GM12878 (cell line): ENCODE measurements at regions not wholly inside any gene's neighbourhood (a gene's known extent, or its start where the extent isn't known, plus 50 kb on each side); places are given as distances from the start of the nearest gene placed in this dataset.

Experiments
- ATAC-seq: fragments of 200-7000 bp; cut with Tn5 transposase; 3 replicates; pipeline ENCODE4 v1.9.1; 2020; ENCODE audit warnings: mild to moderate bottlenecking, moderate library complexity
- BruUV-seq: library from RNA; stranded (reverse); fragments of 400-500 nt; replicated peaks from 2 replicates; lab custom pipeline; 2021; lab: Mats Ljungman, UMichigan
- CTCF ChIA-PET: fragments of 300-600 bp; sonication (Branson Sonifier 250); formaldehyde crosslinking; extraction: SDS; loops from one replicate; lab custom pipeline; 2021; ENCODE audit warnings: inconsistent platforms; lab: Yijun Ruan, JAX
- POLR2A ChIA-PET: fragments of 350-600 bp; formaldehyde crosslinking; extraction: SDS; loops from one replicate; lab custom pipeline; 2021; ENCODE audit warnings: inconsistent platforms; lab: Charles Lee
- RAD21 ChIA-PET: fragments of 300-600 bp; sonication (Branson Sonifier 250); formaldehyde crosslinking; loops from one replicate; lab custom pipeline; 2023; ENCODE audit warnings: antibody characterized with exemption; ENCODE audit not compliant: unreplicated experiment; lab: Charles Lee
- SMC1A ChIA-PET: fragments of 300-600 bp; sonication (Branson Sonifier 250); formaldehyde crosslinking; loops from one replicate; lab custom pipeline; 2023; ENCODE audit not compliant: unreplicated experiment, uncharacterized antibody; lab: Charles Lee
- DNase-seq: peaks from one replicate; pipeline ENCODE4 v3.0.0-alpha.2; 2011; ENCODE audit warnings: low read depth, low spot score
- FAIRE-seq: peaks from 3 replicates; lab custom pipeline; 2011; peaks lifted over from hg19 to GRCh38; lab: Jason Lieb, UNC
- H2AFZ ChIP-seq: 2 replicates; pipeline ENCODE4 v1.6.0; 2011; ENCODE audit warnings: low read depth, low read length, control low read depth; ENCODE audit not compliant: control insufficient read depth
- H3K27ac ChIP-seq: 2 replicates; pipeline ENCODE4 v1.5.1; 2011; ENCODE audit warnings: control low read depth; ENCODE audit not compliant: control insufficient read depth, insufficient read depth
- H3K27me3 ChIP-seq, 2 experiments: replicated peaks in 1 of 2; 2 replicates each; pipeline versions ENCODE4 v1.6.0 to v1.6.1; 2011; ENCODE audit warnings: low read length in 1 of 2; ENCODE audit not compliant: control insufficient read depth in 2 of 2, insufficient read depth in 2 of 2
- H3K36me3 ChIP-seq, 2 experiments: 2 replicates each; pipeline ENCODE4 v1.5.1; 2011; ENCODE audit warnings: low read length in 1 of 2; ENCODE audit not compliant: control insufficient read depth in 2 of 2, insufficient read depth in 2 of 2
- H3K4me1 ChIP-seq: 2 replicates; pipeline ENCODE4 v1.6.1; 2011; ENCODE audit warnings: mild to moderate bottlenecking, low read length, moderate library complexity, mixed read lengths; ENCODE audit not compliant: control insufficient read depth, insufficient read depth
- H3K4me2 ChIP-seq: 2 replicates; pipeline ENCODE4 v1.6.0; 2011; ENCODE audit warnings: control low read depth; ENCODE audit not compliant: control insufficient read depth, insufficient read depth
- H3K4me3 ChIP-seq: fragments of 200-600 bp; sonication (generic); 2 replicates; pipeline ENCODE4 v1.5.1; 2016
- H3K79me2 ChIP-seq: 2 replicates; pipeline ENCODE4 v1.6.0; 2011; ENCODE audit warnings: low read length; ENCODE audit not compliant: control insufficient read depth, insufficient read depth
- H3K9ac ChIP-seq: 2 replicates; pipeline ENCODE4 v1.8.0; 2011; ENCODE audit warnings: low read length, control low read depth, mixed read lengths; ENCODE audit not compliant: control insufficient read depth, insufficient read depth
- H3K9me3 ChIP-seq: replicated peaks from 3 replicates; pipeline ENCODE4 v1.5.1; 2011; ENCODE audit warnings: mild to moderate bottlenecking, low read length; ENCODE audit not compliant: control insufficient read depth, insufficient read depth
- H4K20me1 ChIP-seq: 2 replicates; pipeline ENCODE4 v1.6.0; 2011; ENCODE audit not compliant: control insufficient read depth, insufficient read depth
- CBX3 ChIP-seq: fragments of 200-600 bp; sonication (generic); IDR thresholded peaks from 2 replicates; pipeline ENCODE4 v1.6.1; 2016; ENCODE audit warnings: low read depth, borderline replicate concordance
- CHD4 ChIP-seq: fragments of 200-600 bp; sonication (generic); IDR thresholded peaks from 2 replicates; pipeline ENCODE4 v1.6.1; 2016; ENCODE audit warnings: mild to moderate bottlenecking
- DPF2 ChIP-seq: fragments of 450-650 bp; IDR thresholded peaks from 2 replicates; pipeline ENCODE4 v1.6.1; 2017; ENCODE audit warnings: mild to moderate bottlenecking
- IKZF2 ChIP-seq, 2 experiments: fragments of 450-650 bp; IDR thresholded peaks; 2 replicates each; pipeline ENCODE4 v1.6.1; 2017; ENCODE audit warnings: mild to moderate bottlenecking in 2 of 2, moderate library complexity in 2 of 2
- MTA3 ChIP-seq: IDR thresholded peaks from 2 replicates; pipeline ENCODE4 v1.6.1; 2012; ENCODE audit warnings: low read length, inconsistent platforms, borderline replicate concordance
- RUNX3 ChIP-seq: IDR thresholded peaks from 2 replicates; pipeline ENCODE4 v1.6.1; 2012; ENCODE audit warnings: low read length, inconsistent platforms
- SMAD5 ChIP-seq: IDR thresholded peaks from 2 replicates; pipeline ENCODE4 v1.6.1; 2016; ENCODE audit warnings: antibody characterized with exemption, low read depth
- SMC3 ChIP-seq: IDR thresholded peaks from 2 replicates; pipeline ENCODE4 v1.6.1; 2011; ENCODE audit warnings: low read length, improper control_type of control experiment, borderline replicate concordance
- SREBF1 ChIP-seq: IDR thresholded peaks from 2 replicates; pipeline ENCODE4 v1.6.1; 2012; ENCODE audit warnings: mild to moderate bottlenecking, low read length
- SRF ChIP-seq, 2 experiments: IDR thresholded peaks; 2 replicates each; pipeline ENCODE4 v1.6.1; 2011; ENCODE audit warnings: low read depth in 2 of 2, low read length in 2 of 2, mild to moderate bottlenecking in 1 of 2, moderate library complexity in 1 of 2
- SUPT20H ChIP-seq: IDR thresholded peaks from 2 replicates; pipeline ENCODE4 v1.6.1; 2011; ENCODE audit warnings: low read depth, mild to moderate bottlenecking, low read length, moderate library complexity, borderline replicate concordance; ENCODE audit not compliant: control insufficient read depth
- YY1 ChIP-seq: IDR thresholded peaks from 2 replicates; pipeline ENCODE4 v1.6.1; 2011; ENCODE audit warnings: low read depth, mild to moderate bottlenecking, low read length
- ZSCAN29 ChIP-seq: fragments of 450-650 bp; IDR thresholded peaks from 2 replicates; pipeline ENCODE4 v1.6.1; 2017; ENCODE audit warnings: mild to moderate bottlenecking, moderate library complexity
- WGBS: methylation state at CpG from one replicate; pipeline ENCODE4 v1.1.6; 2016; ENCODE audit warnings: low lambda C conversion rate; ENCODE audit not compliant: insufficient replicate concordance, insufficient coverage; ENCODE audit errors: missing lambda C conversion rate; 5-methylcytosine and 5-hydroxymethylcytosine counted together
- in situ Hi-C: fragments of 300-500 bp; cut with MboI; formaldehyde crosslinking; loops from 9 replicates; pipeline ENCODE4 v1.14.3; 2018; ENCODE audit warnings: mixed read lengths
- intact Hi-C: fragments of 100-400 bp; cut with micrococcal nuclease; formaldehyde crosslinking; loops from one replicate; pipeline ENCODE4 v1.14.2; 2022; ENCODE audit not compliant: unreplicated experiment
- TF ChIP-seq, protein P1 (sequence below): fragments of 450-650 bp; IDR thresholded peaks from 2 replicates; pipeline ENCODE4 v1.6.1; 2018; ENCODE audit warnings: borderline replicate concordance, mild to moderate bottlenecking; ENCODE audit not compliant: partially characterized antibody
- TF ChIP-seq, protein P2 (sequence below): IDR thresholded peaks from 2 replicates; pipeline ENCODE4 v1.6.1; 2011; ENCODE audit warnings: mild to moderate bottlenecking, low read depth, low read length, moderate library complexity; ENCODE audit not compliant: insufficient replicate concordance

DNA sequence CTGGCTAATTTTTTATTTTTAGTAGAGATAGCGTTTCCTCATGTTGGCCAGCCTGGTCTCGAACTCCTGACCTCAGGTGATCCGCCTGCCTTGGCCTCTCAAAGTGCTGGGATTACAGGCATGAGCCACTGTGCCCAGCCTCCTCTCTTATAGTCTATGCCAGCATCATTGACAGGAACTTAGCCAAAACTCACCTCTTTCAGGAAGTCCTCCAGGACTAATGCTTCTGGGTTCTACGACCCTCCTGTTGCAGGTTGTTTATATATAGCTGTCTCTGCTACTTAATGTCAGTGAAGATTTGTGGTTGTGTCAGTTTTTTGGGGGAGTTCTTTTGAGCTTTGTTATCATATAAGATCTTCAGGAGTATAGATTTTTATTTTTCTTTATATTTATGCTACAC, 112.1 kb upstream of the CDC42EP3 start:
- POLR2A ChIA-PET = no interaction called here
- TF ChIP-seq, protein P1, sequence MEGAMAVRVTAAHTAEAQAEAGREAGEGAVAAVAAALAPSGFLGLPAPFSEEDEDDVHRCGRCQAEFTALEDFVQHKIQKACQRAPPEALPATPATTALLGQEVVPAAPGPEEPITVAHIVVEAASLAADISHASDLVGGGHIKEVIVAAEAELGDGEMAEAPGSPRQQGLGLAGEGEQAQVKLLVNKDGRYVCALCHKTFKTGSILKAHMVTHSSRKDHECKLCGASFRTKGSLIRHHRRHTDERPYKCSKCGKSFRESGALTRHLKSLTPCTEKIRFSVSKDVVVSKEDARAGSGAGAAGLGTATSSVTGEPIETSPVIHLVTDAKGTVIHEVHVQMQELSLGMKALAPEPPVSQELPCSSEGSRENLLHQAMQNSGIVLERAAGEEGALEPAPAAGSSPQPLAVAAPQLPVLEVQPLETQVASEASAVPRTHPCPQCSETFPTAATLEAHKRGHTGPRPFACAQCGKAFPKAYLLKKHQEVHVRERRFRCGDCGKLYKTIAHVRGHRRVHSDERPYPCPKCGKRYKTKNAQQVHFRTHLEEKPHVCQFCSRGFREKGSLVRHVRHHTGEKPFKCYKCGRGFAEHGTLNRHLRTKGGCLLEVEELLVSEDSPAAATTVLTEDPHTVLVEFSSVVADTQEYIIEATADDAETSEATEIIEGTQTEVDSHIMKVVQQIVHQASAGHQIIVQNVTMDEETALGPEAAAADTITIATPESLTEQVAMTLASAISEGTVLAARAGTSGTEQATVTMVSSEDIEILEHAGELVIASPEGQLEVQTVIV = no peak
- TF ChIP-seq MTA3 = no peak
- TF ChIP-seq SMC3 = no peak
- TF ChIP-seq SREBF1 = no peak
- no peak for TF ChIP-seq SUPT20H
- TF ChIP-seq IKZF2 (IDR thresholded peaks at IDR 0.05) = no peak
- no peak for TF ChIP-seq SMAD5
- no peak for TF ChIP-seq SRF (IDR thresholded peaks at IDR 0.05; ENCODE audit: low read depth in 2 of 2, low read length in 2 of 2)
- no peak for TF ChIP-seq CBX3
- TF ChIP-seq, protein P2, sequence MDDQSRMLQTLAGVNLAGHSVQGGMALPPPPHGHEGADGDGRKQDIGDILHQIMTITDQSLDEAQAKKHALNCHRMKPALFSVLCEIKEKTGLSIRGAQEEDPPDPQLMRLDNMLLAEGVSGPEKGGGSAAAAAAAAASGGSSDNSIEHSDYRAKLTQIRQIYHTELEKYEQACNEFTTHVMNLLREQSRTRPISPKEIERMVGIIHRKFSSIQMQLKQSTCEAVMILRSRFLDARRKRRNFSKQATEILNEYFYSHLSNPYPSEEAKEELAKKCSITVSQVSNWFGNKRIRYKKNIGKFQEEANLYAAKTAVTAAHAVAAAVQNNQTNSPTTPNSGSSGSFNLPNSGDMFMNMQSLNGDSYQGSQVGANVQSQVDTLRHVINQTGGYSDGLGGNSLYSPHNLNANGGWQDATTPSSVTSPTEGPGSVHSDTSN = no peak
- TF ChIP-seq DPF2 = no peak
- TF ChIP-seq ZSCAN29 = no peak
- no peak for TF ChIP-seq CHD4
- TF ChIP-seq RUNX3 = no peak
- TF ChIP-seq YY1 = no peak
- TF ChIP-seq, all 136 proteins: peak for 0
- Histone ChIP-seq H3K4me1 (no peaks in the 10 kb centered on the region), H4K20me1 (no peaks in the 10 kb centered on the region), H3K27ac (no peak overlapping the region), H3K36me3 (no peaks in the 10 kb centered on the region), H3K9me3 (no peaks in the 10 kb centered on the region; the same call in 2 of the 3 replicates), H3K79me2 (no peaks in the 10 kb centered on the region), H2AFZ (no peak overlapping the region), H3K4me2 (no peak overlapping the region), H3K27me3 (no peaks in the 10 kb centered on the region), H3K4me3 (no peak overlapping the region), H3K9ac (no peak overlapping the region)
- ChIA-PET RAD21 (no interaction called here), SMC1A (interaction anchor here (0.7 kb wide), 1 partner anchor 94 kb away, joined by 3 read pairs; no protein-coding TSS in a partner anchor), CTCF (interaction anchor here (2.1 kb wide), 1 partner anchor 93 kb away, joined by 4 read pairs; no protein-coding TSS in a partner anchor)
- intact Hi-C loops (no loop called here), in situ Hi-C loops (no loop called here)
- no peak for ATAC-seq
- WGBS = 79% methylated on average over 4 of the region's 4 CpGs
- DNase-seq = no peak
- no TSS peak for BruUV-seq
- FAIRE-seq = no peak
